Mammary epithelial cell (primary cell): ENCODE measurements at regions not wholly inside any gene's neighbourhood (a gene's known extent, or its start where the extent isn't known, plus 50 kb on each side); places are given as distances from the start of the nearest gene placed in this dataset.

ENCODE experiments used
- EZH2 ChIP-seq: IDR thresholded peaks from 2 replicates; pipeline ENCODE4 v1.6.1; 2012; ENCODE audit warnings: low read length, inconsistent platforms, borderline replicate concordance
- TF ChIP-seq, protein P1 (sequence below), 2 donors: IDR thresholded peaks in 1 of 2; conservative IDR thresholded peaks in 1 of 2; 2 replicates each; pipeline ENCODE4 v1.5.1; 2011 to 2012; ENCODE audit warnings: inconsistent platforms in 2 of 2, low read length in 2 of 2, mild to moderate bottlenecking in 2 of 2, control low read depth in 1 of 2, low read depth in 1 of 2; ENCODE audit not compliant: insufficient read depth in 1 of 2; ENCODE audit errors: extremely low read depth in 1 of 2

DNA sequence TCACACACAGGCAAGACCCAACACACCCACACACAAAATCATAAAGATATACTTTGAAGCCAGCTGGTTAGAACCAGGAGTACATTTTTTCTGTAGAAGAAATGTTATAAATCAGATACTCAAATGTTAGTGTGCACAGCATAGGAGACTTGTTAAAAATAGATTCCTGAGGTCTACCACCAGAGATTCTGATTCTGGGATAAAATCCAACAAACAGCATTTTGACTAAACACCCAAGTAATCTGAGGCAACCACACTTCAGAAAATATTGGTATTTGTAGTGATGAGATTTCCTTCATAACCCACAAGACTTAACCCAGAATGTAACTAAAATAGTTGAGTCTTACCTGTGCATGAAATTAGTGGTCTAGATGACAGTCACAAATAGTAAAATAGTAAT is 301.8 kb downstream of the HNRNPD start:
- TF ChIP-seq, protein P1, sequence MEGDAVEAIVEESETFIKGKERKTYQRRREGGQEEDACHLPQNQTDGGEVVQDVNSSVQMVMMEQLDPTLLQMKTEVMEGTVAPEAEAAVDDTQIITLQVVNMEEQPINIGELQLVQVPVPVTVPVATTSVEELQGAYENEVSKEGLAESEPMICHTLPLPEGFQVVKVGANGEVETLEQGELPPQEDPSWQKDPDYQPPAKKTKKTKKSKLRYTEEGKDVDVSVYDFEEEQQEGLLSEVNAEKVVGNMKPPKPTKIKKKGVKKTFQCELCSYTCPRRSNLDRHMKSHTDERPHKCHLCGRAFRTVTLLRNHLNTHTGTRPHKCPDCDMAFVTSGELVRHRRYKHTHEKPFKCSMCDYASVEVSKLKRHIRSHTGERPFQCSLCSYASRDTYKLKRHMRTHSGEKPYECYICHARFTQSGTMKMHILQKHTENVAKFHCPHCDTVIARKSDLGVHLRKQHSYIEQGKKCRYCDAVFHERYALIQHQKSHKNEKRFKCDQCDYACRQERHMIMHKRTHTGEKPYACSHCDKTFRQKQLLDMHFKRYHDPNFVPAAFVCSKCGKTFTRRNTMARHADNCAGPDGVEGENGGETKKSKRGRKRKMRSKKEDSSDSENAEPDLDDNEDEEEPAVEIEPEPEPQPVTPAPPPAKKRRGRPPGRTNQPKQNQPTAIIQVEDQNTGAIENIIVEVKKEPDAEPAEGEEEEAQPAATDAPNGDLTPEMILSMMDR (conservative IDR thresholded peaks at IDR 0.05 in 1 of 2, IDR thresholded peaks at IDR 0.05 in 1 of 2; ENCODE audit: extremely low read depth in 1 of 2, insufficient read depth in 1 of 2, low read depth in 1 of 2, low read length in 2 of 2), result no peak
- TF ChIP-seq EZH2, result no peak
